OCI-LY7 (cell line): ENCODE measurements at regions not wholly inside any gene's neighbourhood (a gene's known extent, or its start where the extent isn't known, plus 50 kb on each side); places are given as distances from the start of the nearest gene placed in this dataset.

ENCODE experiments used
- BruUV-seq: library from RNA; stranded (reverse); fragments of 400-500 nt; replicated peaks from 2 replicates; lab custom pipeline; 2021; lab: Mats Ljungman, UMichigan
- CTCF ChIA-PET: fragments of 300-600 bp; sonication (Branson Sonifier 250); formaldehyde crosslinking; loops from one replicate; lab custom pipeline; 2022; ENCODE audit warnings: antibody characterized with exemption; ENCODE audit not compliant: unreplicated experiment; lab: Charles Lee
- POLR2A ChIA-PET: fragments of 300-600 bp; sonication (Branson Sonifier 250); formaldehyde crosslinking; loops from one replicate; lab custom pipeline; 2022; ENCODE audit warnings: antibody characterized with exemption; lab: Charles Lee
- DNase-seq: peaks from one replicate; pipeline ENCODE4 v3.0.0-alpha.2; 2015; ENCODE audit warnings: low spot score
- H2AFZ ChIP-seq: fragments of 200-600 bp; sonication (generic), shearing (Covaris generic); 2 replicates; pipeline ENCODE4 v1.6.1; 2014; ENCODE audit warnings: mild to moderate bottlenecking, antibody characterized with exemption, low read length, moderate library complexity
- H3K27ac ChIP-seq: fragments of 200-600 bp; sonication (generic); 2 replicates; pipeline ENCODE4 v1.5.1; 2014; ENCODE audit warnings: mixed run types, low read depth, mild to moderate bottlenecking, moderate library complexity, low read length, inconsistent platforms; ENCODE audit not compliant: poor library complexity, severe bottlenecking
- H3K36me3 ChIP-seq: fragments of 200-600 bp; sonication (generic); 2 replicates; pipeline ENCODE4 v1.6.1; 2014; ENCODE audit warnings: mild to moderate bottlenecking, antibody characterized with exemption, low read length, moderate library complexity, mixed read lengths; ENCODE audit not compliant: insufficient read depth
- H3K4me1 ChIP-seq: fragments of 200-600 bp; sonication (generic); 2 replicates; pipeline ENCODE4 v1.5.1; 2014; ENCODE audit warnings: mild to moderate bottlenecking, low read length; ENCODE audit not compliant: insufficient read depth, poor library complexity, severe bottlenecking
- H3K4me2 ChIP-seq: fragments of 200-600 bp; sonication (generic); 2 replicates; pipeline ENCODE4 v1.6.1; 2014; ENCODE audit warnings: mild to moderate bottlenecking, low read length
- H3K4me3 ChIP-seq: fragments of 200-600 bp; sonication (generic); 2 replicates; pipeline ENCODE4 v1.5.1; 2014; ENCODE audit warnings: mild to moderate bottlenecking, low read depth, low read length; ENCODE audit not compliant: poor library complexity, severe bottlenecking
- H3K79me2 ChIP-seq: fragments of 200-600 bp; sonication (generic); 2 replicates; pipeline ENCODE4 v1.6.1; 2016; ENCODE audit warnings: low read depth, mild to moderate bottlenecking, low read length, moderate library complexity, mixed read lengths; ENCODE audit not compliant: insufficient read depth
- H3K9me2 ChIP-seq: fragments of 200-600 bp; sonication (generic); 2 replicates; pipeline ENCODE4 v1.6.1; 2016; ENCODE audit warnings: mild to moderate bottlenecking, low read length, mixed read lengths; ENCODE audit not compliant: insufficient read depth
- H3K9me3 ChIP-seq: fragments of 200-600 bp; sonication (generic); 2 replicates; pipeline ENCODE4 v1.6.1; 2014; ENCODE audit warnings: mild to moderate bottlenecking, mixed run types, low read length, mixed read lengths
- H4K20me1 ChIP-seq: fragments of 200-600 bp; sonication (generic); 2 replicates; pipeline ENCODE4 v1.6.1; 2014; ENCODE audit warnings: mild to moderate bottlenecking, antibody characterized with exemption, low read length, moderate library complexity, mixed read lengths; ENCODE audit not compliant: insufficient read depth
- CTCF ChIP-seq: fragments of 200-600 bp; sonication (generic); conservative IDR thresholded peaks from 2 replicates; pipeline ENCODE4 v1.5.1; 2014; ENCODE audit warnings: mild to moderate bottlenecking, antibody characterized with exemption, low read length, moderate library complexity, mixed read lengths
- EZH2phosphoT487 ChIP-seq: fragments of 200-600 bp; sonication (generic); IDR thresholded peaks from 2 replicates; pipeline ENCODE4 v1.6.1; 2018; ENCODE audit warnings: low read depth, borderline replicate concordance, mild to moderate bottlenecking, mixed run types, antibody characterized with exemption, low read length, moderate library complexity, mixed read lengths
- intact Hi-C: fragments of 100-400 bp; cut with micrococcal nuclease; formaldehyde crosslinking; loops from one replicate; pipeline ENCODE4 v1.10.0; 2022; ENCODE audit not compliant: unreplicated experiment

- Histone ChIP-seq H3K4me2 (no peak overlapping the region), H3K4me3 (no peak overlapping the region), H3K79me2 (no peaks in the 10 kb centered on the region), H3K9me3 (no peaks in the 10 kb centered on the region), H3K9me2 (no peaks in the 10 kb centered on the region), H4K20me1 (no peaks in the 10 kb centered on the region), H3K4me1 (no peaks in the 10 kb centered on the region), H3K36me3 (no peaks in the 10 kb centered on the region), H3K27ac (no peak overlapping the region), H2AFZ (no peak overlapping the region)
- TF ChIP-seq EZH2phosphoT487, result no peak
- no peak for TF ChIP-seq CTCF
- CTCF ChIA-PET, result no interaction called here
- POLR2A ChIA-PET, result no interaction called here
- BruUV-seq, result no TSS peak
- no peak for DNase-seq
- intact Hi-C loops, result no loop called here
Measured at GRCh38 chr18:55137602-55138001, 178.3 kb upstream of the CCDC68 start.

GRCh38 chr18:55136864-55137263 is 177.6 kb upstream of the CCDC68 start:
- Histone ChIP-seq H3K36me3 (no peaks in the 10 kb centered on the region), H3K9me3 (no peaks in the 10 kb centered on the region), H3K9me2 (no peaks in the 10 kb centered on the region), H3K4me2 (no peak overlapping the region), H3K4me1 (no peaks in the 10 kb centered on the region), H3K79me2 (no peaks in the 10 kb centered on the region), H2AFZ (no peak overlapping the region), H4K20me1 (no peaks in the 10 kb centered on the region), H3K27ac (no peak overlapping the region), H3K4me3 (no peak overlapping the region)
- ChIA-PET CTCF (no interaction called here), POLR2A (no interaction called here)
- no peak for TF ChIP-seq EZH2phosphoT487
- TF ChIP-seq CTCF, result no peak
- no TSS peak for BruUV-seq
- DNase-seq, result no peak
- intact Hi-C loops, result no loop called here

GRCh38 chr18:55136258-55136657 is 177.0 kb upstream of the CCDC68 start:
- Histone ChIP-seq H2AFZ (no peak overlapping the region), H3K27ac (no peak overlapping the region), H3K4me3 (no peak overlapping the region), H3K36me3 (no peaks in the 10 kb centered on the region), H3K4me2 (no peak overlapping the region), H3K4me1 (no peaks in the 10 kb centered on the region), H3K79me2 (no peaks in the 10 kb centered on the region), H4K20me1 (no peaks in the 10 kb centered on the region), H3K9me3 (no peaks in the 10 kb centered on the region), H3K9me2 (no peaks in the 10 kb centered on the region)
- intact Hi-C loops, result no loop called here
- no TSS peak for BruUV-seq
- CTCF ChIA-PET, result no interaction called here
- POLR2A ChIA-PET, result no interaction called here
- DNase-seq, result no peak
- no peak for TF ChIP-seq CTCF
- no peak for TF ChIP-seq EZH2phosphoT487
